ENCODE measurements at regions not wholly inside any gene's neighbourhood (a gene's known extent, or its start where the extent isn't known, plus 50 kb on each side); places are given as distances from the start of the nearest gene placed in this dataset.

- TF ChIP-seq GATA3 (IDR thresholded peaks at IDR 0.05; ENCODE audit: low read depth, low read length) (no peak), GATA2 (IDR thresholded peaks at IDR 0.05; ENCODE audit: low read depth, low read length) (no peak)
Measured at GRCh38 chr9:134487066-134487710, 154.4 kb upstream of the COL5A1 start.

GRCh38 chr9:134488331-134489280 lies 153.0 kb upstream of the COL5A1 start:
- no peak for TF ChIP-seq GATA2 (IDR thresholded peaks at IDR 0.05; ENCODE audit: low read depth, low read length)
- TF ChIP-seq GATA3 (IDR thresholded peaks at IDR 0.05; ENCODE audit: low read depth, low read length) = no peak

- TF ChIP-seq GATA3 (IDR thresholded peaks at IDR 0.05; ENCODE audit: low read depth, low read length) (no peak), GATA2 (IDR thresholded peaks at IDR 0.05; ENCODE audit: low read depth, low read length) (no peak)
Measured at GRCh38 chr9:134489621-134490408, 151.8 kb upstream of the COL5A1 start.

GRCh38 chr9:134490446-134490845 lies 151.2 kb upstream of the COL5A1 start:
- TF ChIP-seq GATA2 (IDR thresholded peaks at IDR 0.05; ENCODE audit: low read depth, low read length) (no peak), GATA3 (IDR thresholded peaks at IDR 0.05; ENCODE audit: low read depth, low read length) (no peak)

- TF ChIP-seq GATA3 (IDR thresholded peaks at IDR 0.05; ENCODE audit: low read depth, low read length) = no peak
- TF ChIP-seq GATA2 (IDR thresholded peaks at IDR 0.05; ENCODE audit: low read depth, low read length) = no peak
Measured at GRCh38 chr9:134491196-134491835, 150.3 kb upstream of the COL5A1 start.

GRCh38 chr9:134491856-134492255 lies 149.7 kb upstream of the COL5A1 start:
- TF ChIP-seq GATA3 (IDR thresholded peaks at IDR 0.05; ENCODE audit: low read depth, low read length) = no peak
- no peak for TF ChIP-seq GATA2 (IDR thresholded peaks at IDR 0.05; ENCODE audit: low read depth, low read length)

GRCh38 chr9:134492281-134492691 lies 149.3 kb upstream of the COL5A1 start:
- TF ChIP-seq GATA3 (IDR thresholded peaks at IDR 0.05; ENCODE audit: low read depth, low read length) = no peak
- peak; percentile 71 for TF ChIP-seq GATA2 (IDR thresholded peaks at IDR 0.05; ENCODE audit: low read depth, low read length)

- TF ChIP-seq GATA3 (IDR thresholded peaks at IDR 0.05; ENCODE audit: low read depth, low read length) (no peak), GATA2 (IDR thresholded peaks at IDR 0.05; ENCODE audit: low read depth, low read length) (no peak)
Measured at GRCh38 chr9:134492721-134493460, 148.7 kb upstream of the COL5A1 start.

GRCh38 chr9:134493461-134494272 lies 147.9 kb upstream of the COL5A1 start:
- TF ChIP-seq GATA2 (IDR thresholded peaks at IDR 0.05; ENCODE audit: low read depth, low read length) = no peak
- no peak for TF ChIP-seq GATA3 (IDR thresholded peaks at IDR 0.05; ENCODE audit: low read depth, low read length)

- TF ChIP-seq GATA2 (IDR thresholded peaks at IDR 0.05; ENCODE audit: low read depth, low read length) (no peak), GATA3 (IDR thresholded peaks at IDR 0.05; ENCODE audit: low read depth, low read length) (no peak)
Measured at GRCh38 chr9:134494273-134494815, 147.3 kb upstream of the COL5A1 start.

GRCh38 chr9:134494905-134495304 lies 146.7 kb upstream of the COL5A1 start:
- TF ChIP-seq GATA3 (IDR thresholded peaks at IDR 0.05; ENCODE audit: low read depth, low read length) (no peak), GATA2 (IDR thresholded peaks at IDR 0.05; ENCODE audit: low read depth, low read length) (no peak)

- TF ChIP-seq GATA2 (IDR thresholded peaks at IDR 0.05; ENCODE audit: low read depth, low read length) = no peak
- TF ChIP-seq GATA3 (IDR thresholded peaks at IDR 0.05; ENCODE audit: low read depth, low read length) = no peak
Measured at GRCh38 chr9:134495881-134496412, 145.7 kb upstream of the COL5A1 start.

Data from SH-SY5Y (cell line).